Neural cell (in vitro differentiated cells): ENCODE measurements at regions not wholly inside any gene's neighbourhood (a gene's known extent, or its start where the extent isn't known, plus 50 kb on each side); places are given as distances from the start of the nearest gene placed in this dataset.

Source experiments
- H2AFZ ChIP-seq: fragments of 200-600, 300-800 bp; sonication (generic), shearing (Covaris generic); 2 replicates; pipeline ENCODE4 v1.6.0; 2014; ENCODE audit warnings: low read depth, mild to moderate bottlenecking, antibody characterized with exemption, low read length, moderate library complexity
- H3F3A ChIP-seq: fragments of 200-600 bp; shearing (Covaris generic); 2 replicates; pipeline ENCODE4 v1.6.1; 2016; ENCODE audit warnings: mild to moderate bottlenecking, moderate library complexity, mixed read lengths, antibody characterized with exemption, low read length; ENCODE audit not compliant: insufficient read depth, poor library complexity, severe bottlenecking
- H3K27ac ChIP-seq: fragments of 200-600, 300-800 bp; sonication (generic), shearing (Covaris generic); 2 replicates; pipeline ENCODE4 v1.5.1; 2014; ENCODE audit warnings: mild to moderate bottlenecking, low read length, moderate library complexity
- H3K27me3 ChIP-seq: fragments of 300-800, 200-600 bp; sonication (generic), shearing (Covaris generic); 2 replicates; pipeline ENCODE4 v1.6.0; 2014; ENCODE audit warnings: mild to moderate bottlenecking, low read depth, low read length, moderate library complexity; ENCODE audit not compliant: insufficient read depth
- H3K36me3 ChIP-seq: fragments of 300-800, 200-600 bp; sonication (generic), shearing (Covaris generic); 2 replicates; pipeline ENCODE4 v1.5.1; 2014; ENCODE audit warnings: mild to moderate bottlenecking, antibody characterized with exemption, low read length, moderate library complexity; ENCODE audit not compliant: insufficient read depth
- H3K4me2 ChIP-seq: fragments of 300-800, 200-600 bp; sonication (generic), shearing (Covaris generic); 2 replicates; pipeline ENCODE4 v1.6.0; 2014; ENCODE audit warnings: mild to moderate bottlenecking, low read length
- H3K4me3 ChIP-seq: fragments of 300-800, 200-600 bp; sonication (generic), shearing (Covaris generic); 2 replicates; pipeline ENCODE4 v1.5.1; 2014; ENCODE audit warnings: mild to moderate bottlenecking, low read length, moderate library complexity
- H3K79me2 ChIP-seq: fragments of 200-600 bp; shearing (Covaris generic); replicated peaks from 2 replicates; pipeline ENCODE4 v1.6.0; 2014; ENCODE audit warnings: mild to moderate bottlenecking, low read length, moderate library complexity; ENCODE audit not compliant: insufficient read depth
- H3K9ac ChIP-seq: fragments of 300-800, 200-600 bp; sonication (generic), shearing (Covaris generic); 2 replicates; pipeline ENCODE4 v1.6.1; 2016; ENCODE audit warnings: mild to moderate bottlenecking, low read length, mixed read lengths
- H3K9me2 ChIP-seq: fragments of 200-600 bp; shearing (Covaris generic); 2 replicates; pipeline ENCODE4 v1.6.1; 2016; ENCODE audit warnings: mild to moderate bottlenecking, low read length, mixed read lengths; ENCODE audit not compliant: insufficient read depth
- H3K9me3 ChIP-seq: fragments of 200-600, 300-800 bp; sonication (generic), shearing (Covaris generic); 2 replicates; pipeline ENCODE4 v1.6.1; 2016; ENCODE audit warnings: mild to moderate bottlenecking, mixed run types, low read length, moderate library complexity, mixed read lengths
- H4K20me1 ChIP-seq: fragments of 200-600 bp; shearing (Covaris generic); 2 replicates; pipeline ENCODE4 v1.6.1; 2016; ENCODE audit warnings: mild to moderate bottlenecking, mixed run types; ENCODE audit not compliant: insufficient read depth
- EP300 ChIP-seq: fragments of 450-650 bp; conservative IDR thresholded peaks from 2 replicates; pipeline ENCODE4 v1.6.1; 2014; ENCODE audit warnings: antibody characterized with exemption, mild to moderate bottlenecking, moderate library complexity; ENCODE audit not compliant: poor library complexity, severe bottlenecking
- EZH2 ChIP-seq: fragments of 200-600, 300-800 bp; shearing (Covaris generic), sonication (generic); IDR thresholded peaks from 2 replicates; pipeline ENCODE4 v1.6.1; 2014; ENCODE audit warnings: antibody characterized with exemption, low read length, borderline replicate concordance, mild to moderate bottlenecking; ENCODE audit not compliant: insufficient read depth, poor library complexity, severe bottlenecking
- MXI1 ChIP-seq: fragments of 450-650 bp; conservative IDR thresholded peaks from 2 replicates; pipeline ENCODE4 v1.6.1; 2014; ENCODE audit warnings: antibody characterized with exemption, mild to moderate bottlenecking; ENCODE audit not compliant: poor library complexity, severe bottlenecking
- POLR2AphosphoS5 ChIP-seq: IDR thresholded peaks from 2 replicates; pipeline ENCODE4 v1.6.1; 2012
- RAD21 ChIP-seq: fragments of 450-650 bp; conservative IDR thresholded peaks from 2 replicates; pipeline ENCODE4 v1.6.1; 2014; ENCODE audit warnings: antibody characterized with exemption, mild to moderate bottlenecking, moderate library complexity
- SMC3 ChIP-seq: fragments of 450-650 bp; conservative IDR thresholded peaks from 2 replicates; pipeline ENCODE4 v1.6.1; 2014; ENCODE audit warnings: antibody characterized with exemption, mild to moderate bottlenecking, moderate library complexity; ENCODE audit not compliant: poor library complexity
- TAF1 ChIP-seq: IDR thresholded peaks from 2 replicates; pipeline ENCODE4 v1.6.1; 2012; ENCODE audit warnings: low read depth
- TF ChIP-seq, protein P1 (sequence below): IDR thresholded peaks from 2 replicates; pipeline ENCODE4 v1.6.1; 2012; ENCODE audit warnings: borderline replicate concordance
- TF ChIP-seq, protein P2 (sequence below): fragments of 450-650 bp; IDR thresholded peaks from 2 replicates; pipeline ENCODE4 v1.5.1; 2014; ENCODE audit warnings: antibody characterized with exemption, mild to moderate bottlenecking, moderate library complexity; ENCODE audit not compliant: poor library complexity, severe bottlenecking

DNA sequence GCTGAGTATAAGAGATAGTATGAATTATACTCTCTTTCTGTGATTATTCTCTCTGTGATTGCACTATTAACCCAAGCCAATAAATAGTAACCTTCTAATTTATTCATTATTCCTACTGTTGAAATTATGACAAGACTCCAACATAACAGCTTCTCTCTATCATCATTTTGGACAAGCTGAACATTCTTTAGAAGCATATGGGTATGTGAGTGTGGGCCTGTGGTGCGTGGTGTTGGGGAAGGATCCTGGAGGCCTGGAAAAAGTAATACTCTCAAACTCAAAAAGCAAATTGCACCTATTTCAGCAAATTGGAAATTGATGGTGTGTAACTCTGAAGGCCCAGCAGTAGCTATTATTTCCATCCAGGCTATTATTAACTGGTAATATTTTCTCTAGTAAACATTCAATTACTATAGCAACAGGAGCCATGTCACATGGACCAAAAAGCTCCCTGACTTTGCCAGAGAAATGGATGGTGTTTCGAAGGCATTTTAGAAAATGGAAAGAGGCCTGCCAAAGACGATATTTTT, 502.8 kb downstream of the LTN1 start:
- Histone ChIP-seq H3K27ac (no peak overlapping the region), H4K20me1 (no peaks in the 10 kb centered on the region), H3K36me3 (no peaks in the 10 kb centered on the region), H3K27me3 (no peaks in the 10 kb centered on the region), H3K9me3 (no peaks in the 10 kb centered on the region), H3K79me2 (no peaks in the 10 kb centered on the region), H3K9me2 (no peaks in the 10 kb centered on the region), H2AFZ (no peak overlapping the region), H3K9ac (no peak overlapping the region), H3K4me3 (no peak overlapping the region), H3F3A (no peaks in the 10 kb centered on the region), H3K4me2 (no peak overlapping the region)
- TF ChIP-seq POLR2AphosphoS5 = peak; percentile 33
- TF ChIP-seq TAF1 = no peak
- TF ChIP-seq, protein P1, sequence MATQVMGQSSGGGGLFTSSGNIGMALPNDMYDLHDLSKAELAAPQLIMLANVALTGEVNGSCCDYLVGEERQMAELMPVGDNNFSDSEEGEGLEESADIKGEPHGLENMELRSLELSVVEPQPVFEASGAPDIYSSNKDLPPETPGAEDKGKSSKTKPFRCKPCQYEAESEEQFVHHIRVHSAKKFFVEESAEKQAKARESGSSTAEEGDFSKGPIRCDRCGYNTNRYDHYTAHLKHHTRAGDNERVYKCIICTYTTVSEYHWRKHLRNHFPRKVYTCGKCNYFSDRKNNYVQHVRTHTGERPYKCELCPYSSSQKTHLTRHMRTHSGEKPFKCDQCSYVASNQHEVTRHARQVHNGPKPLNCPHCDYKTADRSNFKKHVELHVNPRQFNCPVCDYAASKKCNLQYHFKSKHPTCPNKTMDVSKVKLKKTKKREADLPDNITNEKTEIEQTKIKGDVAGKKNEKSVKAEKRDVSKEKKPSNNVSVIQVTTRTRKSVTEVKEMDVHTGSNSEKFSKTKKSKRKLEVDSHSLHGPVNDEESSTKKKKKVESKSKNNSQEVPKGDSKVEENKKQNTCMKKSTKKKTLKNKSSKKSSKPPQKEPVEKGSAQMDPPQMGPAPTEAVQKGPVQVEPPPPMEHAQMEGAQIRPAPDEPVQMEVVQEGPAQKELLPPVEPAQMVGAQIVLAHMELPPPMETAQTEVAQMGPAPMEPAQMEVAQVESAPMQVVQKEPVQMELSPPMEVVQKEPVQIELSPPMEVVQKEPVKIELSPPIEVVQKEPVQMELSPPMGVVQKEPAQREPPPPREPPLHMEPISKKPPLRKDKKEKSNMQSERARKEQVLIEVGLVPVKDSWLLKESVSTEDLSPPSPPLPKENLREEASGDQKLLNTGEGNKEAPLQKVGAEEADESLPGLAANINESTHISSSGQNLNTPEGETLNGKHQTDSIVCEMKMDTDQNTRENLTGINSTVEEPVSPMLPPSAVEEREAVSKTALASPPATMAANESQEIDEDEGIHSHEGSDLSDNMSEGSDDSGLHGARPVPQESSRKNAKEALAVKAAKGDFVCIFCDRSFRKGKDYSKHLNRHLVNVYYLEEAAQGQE = no peak
- no peak for TF ChIP-seq EZH2
- TF ChIP-seq, protein P2, sequence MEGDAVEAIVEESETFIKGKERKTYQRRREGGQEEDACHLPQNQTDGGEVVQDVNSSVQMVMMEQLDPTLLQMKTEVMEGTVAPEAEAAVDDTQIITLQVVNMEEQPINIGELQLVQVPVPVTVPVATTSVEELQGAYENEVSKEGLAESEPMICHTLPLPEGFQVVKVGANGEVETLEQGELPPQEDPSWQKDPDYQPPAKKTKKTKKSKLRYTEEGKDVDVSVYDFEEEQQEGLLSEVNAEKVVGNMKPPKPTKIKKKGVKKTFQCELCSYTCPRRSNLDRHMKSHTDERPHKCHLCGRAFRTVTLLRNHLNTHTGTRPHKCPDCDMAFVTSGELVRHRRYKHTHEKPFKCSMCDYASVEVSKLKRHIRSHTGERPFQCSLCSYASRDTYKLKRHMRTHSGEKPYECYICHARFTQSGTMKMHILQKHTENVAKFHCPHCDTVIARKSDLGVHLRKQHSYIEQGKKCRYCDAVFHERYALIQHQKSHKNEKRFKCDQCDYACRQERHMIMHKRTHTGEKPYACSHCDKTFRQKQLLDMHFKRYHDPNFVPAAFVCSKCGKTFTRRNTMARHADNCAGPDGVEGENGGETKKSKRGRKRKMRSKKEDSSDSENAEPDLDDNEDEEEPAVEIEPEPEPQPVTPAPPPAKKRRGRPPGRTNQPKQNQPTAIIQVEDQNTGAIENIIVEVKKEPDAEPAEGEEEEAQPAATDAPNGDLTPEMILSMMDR = no peak
- no peak for TF ChIP-seq EP300

DNA sequence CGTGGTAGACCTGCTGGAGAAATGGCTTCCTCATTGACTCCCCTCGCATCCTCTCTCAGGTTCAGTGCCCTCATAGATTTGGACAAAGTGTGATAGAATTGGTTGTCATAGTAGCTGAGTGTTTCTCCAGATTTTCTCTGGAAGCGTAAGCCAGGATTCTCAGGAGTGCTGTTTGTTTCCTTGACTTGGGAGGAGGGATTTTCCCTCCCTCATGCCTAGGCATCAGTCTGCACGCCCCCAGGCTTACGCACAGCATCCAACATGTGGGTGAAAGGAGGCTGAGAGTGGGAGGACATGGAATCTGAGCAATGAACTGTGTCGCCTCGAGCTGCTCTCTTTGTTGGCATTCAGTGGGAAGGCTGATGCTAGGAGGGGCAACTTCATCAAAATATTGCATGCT, 503.5 kb downstream of the LTN1 start:
- H3K9me3 ChIP-seq = no peaks in the 10 kb centered on the region
- H3K4me3 ChIP-seq = no peak overlapping the region
- no peaks in the 10 kb centered on the region for H4K20me1 ChIP-seq
- no peaks in the 10 kb centered on the region for H3K9me2 ChIP-seq
- H3F3A ChIP-seq = no peaks in the 10 kb centered on the region
- no peak for TF ChIP-seq EZH2
- TF ChIP-seq, protein P2 = no peak
- TF ChIP-seq RAD21 = no peak
- no peak for TF ChIP-seq POLR2AphosphoS5
- TF ChIP-seq TAF1 = no peak
- no peak for TF ChIP-seq MXI1
- TF ChIP-seq SMC3 = no peak
- TF ChIP-seq, protein P1 = no peak
- H3K79me2 ChIP-seq = no peaks in the 10 kb centered on the region
- H2AFZ ChIP-seq = no peak overlapping the region
- no peak overlapping the region for H3K4me2 ChIP-seq
- H3K27ac ChIP-seq = no peak overlapping the region
- no peaks in the 10 kb centered on the region for H3K36me3 ChIP-seq
- no peak overlapping the region for H3K9ac ChIP-seq
- H3K27me3 ChIP-seq = no peaks in the 10 kb centered on the region
